HG03175 (cell line): ENCODE measurements at regions not wholly inside any gene's neighbourhood (a gene's known extent, or its start where the extent isn't known, plus 50 kb on each side); places are given as distances from the start of the nearest gene placed in this dataset.

Experiments used
- ATAC-seq: cut with Tn5 transposase; IDR thresholded peaks from one replicate; pipeline ENCODE4 v1.9.1; 2021; ENCODE audit warnings: mild to moderate bottlenecking, moderate library complexity; ENCODE audit not compliant: unreplicated experiment

DNA sequence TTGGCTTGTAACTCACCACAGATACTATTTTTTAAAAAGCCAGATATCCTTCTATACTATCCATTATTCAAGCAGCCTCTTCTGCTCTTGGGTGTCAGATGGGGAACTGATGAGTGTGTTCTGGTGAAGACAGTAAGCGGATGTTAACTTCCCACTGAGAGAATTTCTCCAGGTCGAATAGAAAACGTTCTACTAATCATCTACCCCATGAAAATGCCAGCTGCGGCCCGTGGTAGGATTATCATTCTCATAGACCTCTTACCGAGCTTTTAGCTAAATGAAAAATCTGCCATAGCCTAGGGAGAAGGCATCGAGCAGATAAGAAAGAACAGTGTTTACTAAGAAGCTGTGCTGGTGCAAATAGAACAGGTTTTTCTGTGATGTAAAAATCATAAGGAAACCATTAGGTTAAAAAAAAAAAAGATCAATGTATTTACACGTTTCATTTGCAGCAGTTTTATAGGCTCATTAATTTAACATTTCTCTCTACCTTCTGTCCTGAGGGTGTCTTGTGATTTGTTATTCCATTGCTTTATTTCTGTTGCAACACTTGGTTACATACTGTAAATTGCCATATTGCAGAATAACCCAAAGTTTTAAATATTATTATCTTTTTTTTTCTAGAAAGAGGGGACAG is 1521.5 kb upstream of the ZEB2 start:
- ATAC-seq = no peak

DNA sequence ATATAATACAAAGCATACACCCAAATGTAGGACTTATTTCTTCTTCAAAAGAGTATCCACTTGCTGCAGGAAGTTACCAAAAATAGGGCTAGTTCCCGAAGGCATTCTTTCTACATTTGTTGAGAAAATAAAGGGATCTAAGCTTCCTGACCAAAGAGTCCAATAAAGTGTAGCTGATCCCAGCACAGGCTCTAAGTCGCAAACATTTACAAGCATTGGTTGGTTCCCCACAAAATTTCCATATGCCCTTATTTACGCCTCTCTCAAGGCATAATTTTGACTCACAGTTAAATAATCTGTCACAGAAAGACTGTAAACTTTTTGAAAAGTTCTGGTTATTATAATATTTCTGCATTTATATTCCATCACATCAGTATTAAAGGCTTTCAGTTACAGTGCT is 1520.1 kb upstream of the ZEB2 start:
- no peak for ATAC-seq

DNA sequence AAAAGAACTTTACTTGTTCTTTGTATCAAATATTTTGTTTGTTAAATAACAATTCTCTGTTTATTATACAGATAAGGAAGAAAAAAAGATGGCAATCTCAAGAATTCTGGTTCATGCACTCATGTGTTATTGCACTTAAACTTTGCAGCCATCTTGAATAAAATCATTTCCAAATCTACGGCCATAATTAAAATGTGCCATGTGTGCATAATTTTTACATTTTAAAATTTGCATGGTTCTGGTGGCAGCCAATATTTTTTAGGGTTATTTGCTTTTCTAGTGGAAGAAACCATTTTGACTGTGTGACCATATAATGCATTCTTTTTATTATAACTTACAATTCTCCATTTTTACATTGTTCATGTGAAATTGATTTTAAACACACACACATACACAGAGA is 1518.1 kb upstream of the ZEB2 start:
- ATAC-seq = no peak

DNA sequence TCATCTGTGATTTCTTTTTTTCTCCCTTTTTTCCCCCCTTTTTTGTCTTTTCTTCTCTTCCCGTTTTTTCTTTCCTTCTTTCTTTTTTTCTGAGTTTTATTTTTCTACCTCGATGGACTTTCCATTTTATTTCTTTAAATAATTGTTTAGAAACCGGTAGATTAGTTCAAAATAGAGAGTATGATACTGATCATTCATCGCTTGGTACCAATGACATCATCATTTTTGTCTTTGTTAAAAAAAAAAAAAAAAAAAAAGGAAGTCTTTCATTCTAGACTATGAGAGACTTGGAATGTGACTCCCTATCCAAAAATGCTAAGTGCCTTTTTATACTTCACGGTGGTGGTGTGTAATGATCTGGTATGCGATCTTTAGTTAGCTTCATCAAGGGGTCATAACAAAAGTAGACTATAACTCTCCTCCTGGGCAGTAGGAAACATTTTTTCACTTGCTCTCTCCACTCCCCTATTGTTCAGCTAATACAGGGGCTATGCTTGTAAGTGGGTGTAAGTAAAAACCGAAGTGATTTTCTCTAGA is 1517.5 kb upstream of the ZEB2 start:
- no peak for ATAC-seq

DNA sequence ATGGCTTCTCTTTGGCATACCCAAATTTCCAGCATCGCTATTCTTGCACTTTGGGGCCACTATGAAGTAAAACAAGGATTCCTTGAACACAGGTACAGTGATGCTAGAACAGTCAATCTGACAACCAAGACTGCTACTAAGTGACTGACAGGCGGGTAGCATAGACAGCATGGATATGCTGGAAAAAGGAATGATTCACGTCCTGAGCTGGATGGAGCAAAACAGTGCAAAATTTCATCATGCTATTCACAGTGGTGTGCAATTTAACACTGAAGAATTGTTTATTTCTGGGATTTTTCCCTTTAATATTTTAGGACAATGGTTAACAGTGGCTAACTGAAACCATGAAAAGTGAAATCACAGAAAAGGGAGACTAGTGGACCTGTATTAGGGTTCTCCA is 1511.2 kb upstream of the ZEB2 start:
- no peak for ATAC-seq

DNA sequence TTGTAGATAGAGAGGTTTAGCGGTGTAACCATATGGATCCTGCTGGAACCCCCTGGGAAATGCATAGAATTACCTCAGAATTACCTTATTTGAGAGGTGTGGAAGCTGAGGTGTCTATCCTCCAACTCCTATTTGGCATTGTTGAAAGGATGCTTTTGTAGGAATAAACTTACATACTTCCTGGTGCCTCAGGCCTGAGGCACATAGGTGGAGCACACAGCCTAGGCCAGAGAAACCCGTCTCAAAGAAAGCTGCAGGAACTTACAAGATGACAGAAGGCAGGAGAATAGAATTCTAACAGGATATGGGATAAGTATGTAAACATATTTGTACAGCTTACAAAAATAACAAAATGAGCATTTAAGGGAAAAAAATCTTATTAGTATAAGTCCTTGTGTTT is 1507.2 kb upstream of the ZEB2 start:
- no peak for ATAC-seq

DNA sequence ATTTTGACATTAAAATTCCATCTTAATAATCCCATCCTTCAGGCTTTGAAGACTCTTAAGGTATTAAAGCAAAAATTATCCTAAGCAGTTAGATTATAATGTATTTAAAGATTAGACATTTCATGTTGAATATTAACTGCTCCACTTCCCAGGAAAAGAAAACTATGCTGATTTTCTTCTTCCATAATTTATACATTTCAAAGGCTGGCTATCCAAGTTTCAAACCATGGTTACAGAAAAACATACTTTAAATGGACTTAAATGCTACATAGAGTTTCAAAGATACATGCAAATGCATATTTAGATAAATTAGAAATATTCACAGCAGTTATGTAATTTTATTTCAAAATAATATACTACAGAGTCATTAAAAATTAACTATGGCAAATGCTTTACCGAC is 1505.6 kb upstream of the ZEB2 start:
- no peak for ATAC-seq

DNA sequence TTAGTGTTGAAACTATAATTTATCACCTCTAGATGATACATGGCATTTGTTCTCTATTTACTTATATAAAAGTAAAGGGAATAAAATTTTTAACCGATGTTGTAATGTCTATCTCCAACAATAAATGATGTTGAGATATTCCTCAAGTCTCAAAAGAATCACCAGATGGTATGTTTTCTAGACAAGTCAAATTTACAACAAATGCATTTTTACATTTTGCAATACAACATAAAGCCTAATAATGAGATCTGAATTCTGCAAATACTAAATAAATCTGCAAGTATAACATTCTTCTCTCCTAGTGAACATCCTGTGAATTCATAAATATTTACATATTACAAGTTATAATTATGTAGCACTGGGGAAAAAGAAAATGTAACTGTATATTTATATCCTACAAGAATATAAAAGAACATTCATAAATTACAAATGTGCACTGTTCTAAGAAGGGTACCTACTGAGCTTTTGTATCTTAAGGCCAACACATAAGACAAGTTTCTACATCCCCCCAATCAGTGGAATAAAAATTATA is 1504.4 kb upstream of the ZEB2 start:
- no peak for ATAC-seq

DNA sequence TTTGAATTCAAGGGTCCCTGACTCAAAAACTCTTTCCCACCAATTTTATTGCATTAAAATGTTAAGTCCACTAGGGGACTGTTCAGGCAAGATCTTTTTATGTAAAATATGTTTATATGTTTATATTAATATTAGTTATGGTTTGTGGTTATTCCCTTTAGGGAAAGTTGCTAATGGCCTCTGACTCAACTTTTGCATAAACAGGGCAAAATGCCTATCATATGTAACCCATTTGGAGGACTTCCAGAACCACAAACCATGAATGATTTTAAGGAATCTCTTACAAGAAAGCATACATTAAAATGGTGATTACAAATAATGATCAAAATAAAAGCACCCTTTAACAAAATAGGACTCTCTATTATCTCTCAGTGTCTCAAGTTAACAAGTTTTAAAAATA is 1484.5 kb upstream of the ZEB2 start:
- no peak for ATAC-seq

DNA sequence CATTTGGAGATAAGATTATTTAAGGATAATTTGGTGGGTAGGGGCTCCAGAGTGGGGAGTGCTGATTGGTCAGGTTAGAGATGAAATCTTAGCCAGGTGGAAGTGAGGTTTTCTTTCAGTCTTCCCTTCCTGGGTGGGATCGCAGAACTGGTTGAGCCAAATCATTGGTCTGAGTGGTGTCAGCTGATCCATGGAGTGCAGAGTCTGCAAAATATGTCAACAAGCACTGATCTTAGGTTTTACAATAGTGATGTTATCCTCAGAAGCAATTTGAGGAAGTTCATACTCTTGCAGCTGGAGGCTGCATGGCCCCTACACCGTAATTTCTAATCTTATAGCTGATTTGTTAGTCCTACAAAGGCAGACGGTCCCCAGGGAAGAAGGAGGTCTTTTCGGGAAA is 1483.4 kb upstream of the ZEB2 start:
- ATAC-seq = no peak

DNA sequence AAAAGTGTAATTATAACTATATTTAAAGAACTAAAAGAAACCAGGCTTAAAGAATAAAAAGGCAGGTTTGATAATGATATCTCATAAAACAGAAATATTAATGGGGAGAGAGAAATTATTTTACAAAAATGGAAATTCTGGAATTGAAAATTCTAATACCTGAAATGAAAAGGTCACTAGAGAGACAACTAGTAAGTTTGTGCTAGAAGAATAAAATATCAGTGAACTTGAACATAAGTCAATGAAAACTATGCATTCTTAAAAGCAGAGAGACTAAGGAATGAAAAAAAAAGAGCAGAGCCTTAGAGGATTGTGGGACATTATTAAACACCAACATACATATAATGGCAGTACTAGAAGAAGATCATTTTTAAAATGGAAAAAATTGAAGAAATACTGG is 1475.0 kb upstream of the ZEB2 start:
- ATAC-seq = no peak

DNA sequence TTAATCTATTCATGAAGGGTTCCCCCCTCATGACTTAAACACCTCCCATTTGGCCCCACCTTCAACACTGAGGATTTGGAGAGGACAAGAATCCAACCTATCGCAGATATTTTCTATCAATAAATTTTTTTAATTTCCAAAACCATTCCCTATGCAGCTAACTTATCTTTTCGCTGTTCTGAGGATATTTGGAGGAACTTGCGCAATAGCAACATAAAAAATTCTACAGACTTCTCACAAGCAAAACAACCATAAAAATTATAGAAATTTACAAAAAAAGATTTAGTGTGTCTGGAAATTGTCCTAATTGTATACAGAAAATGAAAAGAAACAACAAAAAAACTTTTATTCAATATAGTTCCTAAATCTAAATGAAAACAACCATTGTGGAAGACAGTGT is 1472.7 kb upstream of the ZEB2 start:
- no peak for ATAC-seq

DNA sequence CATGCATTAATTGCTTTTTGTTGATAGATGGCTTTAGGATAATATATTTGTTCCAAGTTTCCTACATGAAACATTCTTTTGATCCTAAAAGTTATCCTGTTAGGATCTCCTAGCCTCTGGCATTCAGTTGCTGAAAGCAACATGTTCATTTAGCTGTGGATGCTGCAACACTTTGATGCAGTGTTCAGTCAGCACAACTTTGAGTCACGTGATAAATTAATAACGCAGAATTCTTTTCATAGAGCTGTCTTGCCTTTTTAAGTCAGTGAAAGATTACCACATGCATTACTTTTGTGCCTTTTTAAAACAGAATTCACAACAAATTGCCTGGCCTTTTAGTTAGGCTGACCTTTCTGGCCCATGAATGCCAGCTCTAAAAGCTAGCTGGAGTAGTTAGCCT is 1467.9 kb upstream of the ZEB2 start:
- no peak for ATAC-seq

DNA sequence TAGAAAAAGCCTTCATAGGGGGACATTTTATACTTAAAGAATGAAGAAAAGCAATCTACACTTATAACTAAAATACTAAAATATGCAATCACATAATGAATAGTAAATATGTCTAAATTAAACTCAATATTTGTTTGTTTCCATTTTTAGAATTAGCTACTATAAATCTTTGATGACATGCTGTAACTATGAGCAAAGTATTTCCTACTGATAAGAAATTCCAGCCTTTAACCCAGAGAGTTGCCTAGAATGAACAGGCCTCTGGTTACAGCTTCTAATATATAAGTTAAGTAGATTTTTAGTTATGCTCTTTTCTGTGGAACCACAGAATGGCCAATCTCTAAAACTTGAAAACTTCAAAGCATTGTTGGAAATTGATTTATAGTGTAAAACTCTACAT is 1465.6 kb upstream of the ZEB2 start:
- ATAC-seq = no peak

DNA sequence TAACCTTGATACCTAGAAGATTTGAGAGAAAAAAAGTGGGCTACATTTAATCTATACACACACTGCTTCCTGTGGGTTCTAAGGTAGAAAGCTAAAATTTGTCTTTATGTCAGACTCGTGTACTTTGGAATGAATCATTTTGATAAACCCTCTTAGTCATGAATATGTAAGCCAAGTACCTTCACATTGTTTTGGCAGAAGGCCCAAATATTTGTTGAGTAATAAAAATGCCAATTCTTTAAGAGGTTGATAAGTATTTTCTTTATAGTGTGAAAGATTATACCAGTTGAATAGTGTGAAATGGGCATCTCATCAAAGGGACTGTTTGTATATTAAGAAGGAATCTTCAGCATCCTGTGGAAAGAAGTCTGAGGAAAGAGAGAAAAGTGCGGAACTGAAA is 1464.7 kb upstream of the ZEB2 start:
- no peak for ATAC-seq

DNA sequence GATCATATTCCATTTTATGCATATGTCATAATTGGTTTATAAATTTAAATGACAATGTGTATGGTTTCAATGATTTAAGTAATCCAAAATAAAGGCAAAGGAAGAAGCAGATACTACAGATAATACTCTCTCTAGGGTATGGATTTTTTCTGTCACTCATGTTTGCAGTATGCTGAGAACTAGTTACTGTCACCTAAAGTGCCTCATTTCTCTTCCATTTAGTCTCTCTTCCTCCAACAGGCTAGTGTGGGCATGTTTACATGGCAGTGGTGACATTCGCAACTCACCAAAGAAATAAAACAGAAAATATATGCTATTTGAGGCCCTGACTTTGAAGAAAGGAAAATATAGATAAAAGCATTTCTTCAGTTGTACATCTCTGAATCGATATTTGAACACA is 1460.4 kb upstream of the ZEB2 start:
- ATAC-seq = no peak

DNA sequence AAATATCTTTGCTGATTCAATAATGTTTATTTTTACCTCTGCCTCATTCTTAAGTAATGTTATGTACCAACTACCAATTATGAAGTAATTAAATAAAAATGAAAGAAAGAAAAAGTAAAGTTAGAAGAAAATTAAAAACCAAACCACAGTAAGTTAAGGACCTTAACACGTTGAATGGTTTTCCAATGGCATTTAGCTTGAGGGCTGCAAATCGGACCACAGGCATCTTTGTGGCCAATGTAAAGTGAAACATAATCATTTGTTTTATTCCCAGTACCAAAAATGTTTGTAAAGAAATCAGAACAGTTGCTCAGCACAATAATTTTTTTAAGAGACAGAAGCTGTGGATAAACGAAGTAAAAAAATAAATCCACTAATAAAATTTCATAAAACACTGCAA is 1455.5 kb upstream of the ZEB2 start:
- ATAC-seq = no peak

DNA sequence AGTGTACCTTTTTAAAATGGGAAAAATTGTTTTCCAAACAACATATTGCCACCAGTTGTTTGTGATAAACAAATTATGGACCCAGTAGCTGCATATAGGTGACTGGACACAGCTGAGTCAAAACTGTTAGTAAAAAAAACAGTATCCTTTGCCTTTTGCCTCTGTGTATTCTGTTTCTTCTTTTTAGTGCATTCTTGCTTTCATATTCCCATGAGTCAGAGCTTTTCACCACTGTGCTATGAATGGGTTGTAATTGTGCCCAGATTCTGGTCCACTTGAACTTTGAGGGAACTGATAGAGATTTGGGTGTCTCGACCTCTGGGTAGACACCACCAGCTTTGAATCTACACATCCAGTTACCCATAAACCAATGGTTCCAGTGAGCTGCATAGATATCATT is 1441.9 kb upstream of the ZEB2 start:
- ATAC-seq = no peak

DNA sequence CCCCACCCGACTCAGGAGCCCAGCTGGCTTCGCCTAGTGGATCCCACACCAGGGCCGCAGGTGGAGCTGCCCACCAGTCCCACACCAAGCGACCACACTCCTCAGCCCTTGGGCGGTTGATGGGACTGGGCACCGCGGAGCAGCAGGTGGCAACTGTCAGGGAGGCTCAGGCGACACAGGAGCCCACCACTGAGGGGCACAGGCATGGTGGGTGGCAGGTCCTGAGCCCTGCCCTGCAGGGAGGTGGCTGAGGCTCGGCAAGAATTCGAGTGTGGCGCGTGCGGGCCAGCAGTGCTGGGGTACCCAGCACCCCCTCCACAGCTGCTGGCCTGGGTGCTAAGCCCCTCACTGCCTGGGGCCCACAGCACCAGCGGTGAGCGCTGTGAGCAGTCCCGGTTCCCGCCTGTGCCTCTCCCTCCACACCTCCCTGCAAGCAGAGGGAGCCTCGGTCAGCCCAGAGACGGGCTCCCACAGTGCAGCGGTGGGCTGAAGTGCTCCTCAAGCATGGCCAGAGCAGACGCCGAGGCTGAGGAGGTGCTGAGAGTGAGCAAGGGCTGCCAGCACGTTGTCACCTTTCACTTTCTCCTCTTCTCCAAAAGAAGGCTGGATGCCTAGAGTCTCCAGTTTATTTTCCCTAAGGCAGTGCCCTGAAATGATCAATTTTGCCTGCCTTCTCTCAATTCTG is 1440.7 kb upstream of the ZEB2 start:
- ATAC-seq = no peak

DNA sequence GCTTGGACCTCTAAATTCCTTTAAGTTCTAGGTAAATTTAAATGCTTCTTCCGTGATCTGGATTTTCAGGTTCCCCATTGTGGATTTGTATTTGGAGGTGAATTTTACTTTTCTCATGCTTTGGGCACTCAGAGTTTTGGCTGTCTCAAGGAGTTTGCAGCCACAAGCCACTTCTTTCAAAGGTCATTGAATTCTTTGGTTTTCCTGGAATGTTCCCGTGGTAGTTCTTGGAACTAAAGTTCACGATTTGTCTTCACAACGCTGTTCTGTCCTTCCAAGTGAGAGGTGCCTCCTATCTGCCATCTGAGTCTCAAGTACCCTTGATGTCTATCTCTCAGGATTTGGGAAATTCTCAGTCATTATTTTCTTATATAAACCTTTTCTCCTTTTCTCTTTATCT is 1438.7 kb upstream of the ZEB2 start:
- no peak for ATAC-seq

DNA sequence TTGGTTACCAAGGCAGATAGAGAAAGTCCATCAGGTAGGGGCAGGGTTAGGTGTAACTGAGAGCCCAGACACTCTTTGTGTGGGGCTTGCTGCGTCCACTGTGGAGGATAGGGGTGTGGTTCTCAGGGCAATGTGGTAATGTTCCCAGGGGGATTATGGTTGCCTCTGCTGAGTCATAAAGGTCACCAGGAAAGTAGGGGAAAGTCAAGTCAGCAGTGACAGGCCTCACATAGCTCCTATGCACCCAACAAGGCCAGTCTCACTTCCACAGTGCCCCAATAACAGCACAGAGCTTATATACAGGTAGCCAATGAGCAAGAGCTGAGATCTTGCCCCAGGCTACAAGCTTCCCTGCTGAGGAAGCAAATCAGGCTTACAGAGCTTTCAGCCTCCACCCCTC is 1438.0 kb upstream of the ZEB2 start:
- peak; percentile 74 for ATAC-seq

DNA sequence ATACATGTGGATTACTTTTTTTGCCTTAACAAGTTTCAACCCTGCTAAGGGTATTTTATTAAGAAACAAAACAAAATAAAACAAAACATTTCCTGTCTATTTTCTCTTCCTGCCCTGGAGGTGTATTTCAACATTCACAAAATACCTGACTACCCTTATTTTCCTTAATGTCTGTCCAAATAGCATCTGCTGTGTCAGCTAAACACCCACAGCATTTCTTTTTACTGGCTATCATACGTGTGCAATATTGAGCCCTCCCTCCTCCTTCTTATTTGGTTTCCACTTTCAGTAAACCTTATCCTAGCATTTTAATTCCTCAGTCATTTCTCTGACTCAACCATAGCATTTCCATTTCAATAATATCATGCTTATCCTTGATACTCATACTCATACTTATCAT is 1420.0 kb upstream of the ZEB2 start:
- ATAC-seq = no peak

DNA sequence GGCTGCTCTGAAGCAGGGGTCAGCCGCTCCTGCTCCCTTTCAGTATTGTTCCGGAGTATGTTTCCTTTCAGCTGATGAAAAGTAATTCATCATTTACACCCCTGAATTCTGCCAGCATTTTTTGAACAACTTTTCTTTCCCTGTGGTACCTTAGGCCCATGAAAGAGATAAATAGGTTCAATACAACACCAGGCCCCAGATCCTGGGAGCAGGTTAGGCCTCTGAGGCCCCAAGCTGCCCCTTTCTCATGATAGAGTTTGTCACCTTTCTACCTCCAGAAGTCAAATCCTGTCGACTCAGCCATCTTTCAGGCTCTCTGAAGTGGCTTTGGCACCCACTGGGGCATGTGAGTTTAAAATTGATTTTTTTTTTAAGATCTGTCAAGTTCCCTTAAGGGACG is 1415.1 kb upstream of the ZEB2 start:
- no peak for ATAC-seq
